Glutamatergic neuron (in vitro differentiated cells): ENCODE measurements at regions not wholly inside any gene's neighbourhood (a gene's known extent, or its start where the extent isn't known, plus 50 kb on each side); places are given as distances from the start of the nearest gene placed in this dataset.
A peak's percentile ranks its signal among the peaks of the same experiment; 100 is the strongest.

Experiments
- DNase-seq: peaks from one replicate; pipeline ENCODE4 v3.0.0; 2022
- H3K27ac Mint-ChIP-seq: one replicate; pipeline ENCODE4 v1.8.0; 2020; ENCODE audit warnings: mild to moderate bottlenecking, mixed read lengths, inconsistent platforms; ENCODE audit not compliant: unreplicated experiment
- H3K27me3 Mint-ChIP-seq: one replicate; pipeline ENCODE4 v1.8.0; 2020; ENCODE audit warnings: mild to moderate bottlenecking, moderate library complexity, mixed read lengths, inconsistent platforms; ENCODE audit not compliant: unreplicated experiment
- H3K36me3 Mint-ChIP-seq: one replicate; pipeline ENCODE4 v1.8.0; 2020; ENCODE audit warnings: mild to moderate bottlenecking, mixed read lengths, inconsistent platforms; ENCODE audit not compliant: unreplicated experiment
- H3K4me1 Mint-ChIP-seq: one replicate; pipeline ENCODE4 v1.8.0; 2020; ENCODE audit warnings: mild to moderate bottlenecking, low read depth, mixed read lengths, inconsistent platforms; ENCODE audit not compliant: unreplicated experiment
- H3K4me3 Mint-ChIP-seq: one replicate; pipeline ENCODE4 v1.8.0; 2020; ENCODE audit warnings: mild to moderate bottlenecking, mixed read lengths, inconsistent platforms; ENCODE audit not compliant: unreplicated experiment
- H3K9me3 Mint-ChIP-seq: one replicate; pipeline ENCODE4 v1.8.0; 2020; ENCODE audit warnings: mild to moderate bottlenecking, moderate library complexity, mixed read lengths, inconsistent platforms; ENCODE audit not compliant: unreplicated experiment
- CTCF ChIP-seq: fragments of 200-600 bp; sonication (generic); IDR thresholded peaks from one replicate; pipeline ENCODE4 v1.5.0; 2021; ENCODE audit not compliant: partially characterized antibody, unreplicated experiment
- microRNA-seq: library from miRNA; unstranded; fragments of <30 nt; microRNA quantifications from one replicate; pipeline ENCODE4, GENCODE V29; 2020; ENCODE audit not compliant: unreplicated experiment

GRCh38 chr10:43026039-43026973 is 50.6 kb upstream of the RET start:
- peaks cover 9% of the 10 kb centered on the region for H3K36me3 Mint-ChIP-seq
- H3K9me3 Mint-ChIP-seq, result peaks cover 27% of the 10 kb centered on the region
- H3K27ac Mint-ChIP-seq, result peak overlapping the region; percentile 65
- peak; percentile 75 for DNase-seq
- no peak for TF ChIP-seq CTCF
- H3K27me3 Mint-ChIP-seq, result peaks cover 27% of the 10 kb centered on the region
- peaks cover 31% of the 10 kb centered on the region for H3K4me1 Mint-ChIP-seq
- H3K4me3 Mint-ChIP-seq, result peak overlapping the region; percentile 84

Small RNAs in the stretch of these regions (microRNA-seq; reads per million reads assigned to microRNA genes)
- 2.6 reads per million, percentile 18 among the genes with 10 or more reads in this experiment for gene MIR5100
